PC-9 (cell line): ENCODE measurements at regions not wholly inside any gene's neighbourhood (a gene's known extent, or its start where the extent isn't known, plus 50 kb on each side); places are given as distances from the start of the nearest gene placed in this dataset.

Experiments used
- BruUV-seq: library from RNA; stranded (reverse); fragments of 400-500 nt; replicated peaks from 2 replicates; lab custom pipeline; 2021; lab: Mats Ljungman, UMichigan
- CTCF ChIA-PET: fragments of 300-600 bp; sonication (Branson Sonifier 250); formaldehyde crosslinking; loops from one replicate; lab custom pipeline; 2022; ENCODE audit warnings: antibody characterized with exemption; lab: Charles Lee
- POLR2A ChIA-PET: fragments of 300-600 bp; sonication (Branson Sonifier 250); formaldehyde crosslinking; loops from one replicate; lab custom pipeline; 2022; ENCODE audit warnings: antibody characterized with exemption; ENCODE audit not compliant: unreplicated experiment; lab: Charles Lee
- DNase-seq, 2 experiments: peaks; one replicate each; pipeline versions ENCODE4 v3.0.0 to v3.0.0-alpha.2; 2015 to 2022; ENCODE audit warnings: mixed read lengths in 1 of 2
- H2AFZ ChIP-seq: fragments of 200-600 bp; sonication (generic); 2 replicates; pipeline ENCODE4 v1.8.1; 2017; ENCODE audit warnings: antibody characterized with exemption
- H3F3A ChIP-seq: fragments of 200-600 bp; sonication (generic); 2 replicates; pipeline ENCODE4 v1.8.1; 2017; ENCODE audit warnings: antibody characterized with exemption, mild to moderate bottlenecking, low read depth; ENCODE audit not compliant: insufficient read depth
- H3K27ac ChIP-seq: fragments of 200-600 bp; sonication (generic); 2 replicates; pipeline ENCODE4 v1.6.1; 2016; ENCODE audit warnings: mixed run types
- H3K27me3 ChIP-seq: fragments of 200-600 bp; sonication (generic); 2 replicates; pipeline ENCODE4 v1.6.1; 2016; ENCODE audit warnings: low read depth, mixed run types; ENCODE audit not compliant: insufficient read depth
- H3K36me3 ChIP-seq: fragments of 200-600 bp; sonication (generic); 2 replicates; pipeline ENCODE4 v1.6.1; 2016; ENCODE audit warnings: low read depth, mixed run types
- H3K4me1 ChIP-seq: fragments of 200-600 bp; sonication (generic); replicated peaks from 2 replicates; pipeline ENCODE4 v1.6.1; 2016; ENCODE audit warnings: mixed run types; ENCODE audit not compliant: insufficient read depth
- H3K4me2 ChIP-seq: fragments of 200-600 bp; sonication (generic); 2 replicates; pipeline ENCODE4 v1.6.1; 2017; ENCODE audit warnings: mixed run types
- H3K4me3 ChIP-seq: fragments of 200-600 bp; sonication (generic); 2 replicates; pipeline ENCODE4 v1.6.1; 2016; ENCODE audit warnings: mixed run types
- H3K79me2 ChIP-seq: fragments of 200-600 bp; sonication (generic); 2 replicates; pipeline ENCODE4 v1.6.1; 2017; ENCODE audit warnings: low read depth, mixed run types
- H3K9me2 ChIP-seq: fragments of 200-600 bp; sonication (generic); 2 replicates; pipeline ENCODE4 v1.8.1; 2017; ENCODE audit warnings: mild to moderate bottlenecking; ENCODE audit not compliant: insufficient read depth
- H3K9me3 ChIP-seq: fragments of 200-600 bp; sonication (generic); 2 replicates; pipeline ENCODE4 v1.8.1; 2016; ENCODE audit warnings: low read depth; ENCODE audit not compliant: insufficient read depth
- H4K20me1 ChIP-seq: fragments of 200-600 bp; sonication (generic); 2 replicates; pipeline ENCODE4 v1.8.1; 2017; ENCODE audit not compliant: insufficient read depth
- EZH2 ChIP-seq: fragments of 200-600 bp; sonication (generic); IDR thresholded peaks from 2 replicates; pipeline ENCODE4 v1.8.0; 2017; ENCODE audit warnings: antibody characterized with exemption, low read depth
- intact Hi-C: fragments of 100-400 bp; cut with micrococcal nuclease; formaldehyde crosslinking; loops from one replicate; pipeline ENCODE4 v1.10.0; 2022; ENCODE audit not compliant: unreplicated experiment
- TF ChIP-seq, protein P1 (sequence below): fragments of 200-600 bp; sonication (generic); conservative IDR thresholded peaks from 2 replicates; pipeline ENCODE4 v1.6.1; 2017; ENCODE audit warnings: mixed run types, antibody characterized with exemption, mild to moderate bottlenecking, moderate library complexity

GRCh38 chr14:101215927-101216326 lies 312.4 kb upstream of the RTL1 start:
- intact Hi-C loops = no loop called here
- Histone ChIP-seq H3K27ac (no peak overlapping the region), H3K4me3 (no peak overlapping the region), H3K4me1 (no peaks in the 10 kb centered on the region), H3F3A (no peaks in the 10 kb centered on the region), H3K9me2 (no peaks in the 10 kb centered on the region), H3K36me3 (no peaks in the 10 kb centered on the region), H3K79me2 (no peaks in the 10 kb centered on the region), H4K20me1 (no peaks in the 10 kb centered on the region), H3K9me3 (no peaks in the 10 kb centered on the region), H3K4me2 (no peak overlapping the region), H2AFZ (no peak overlapping the region), H3K27me3 (no peaks in the 10 kb centered on the region)
- TF ChIP-seq, protein P1, sequence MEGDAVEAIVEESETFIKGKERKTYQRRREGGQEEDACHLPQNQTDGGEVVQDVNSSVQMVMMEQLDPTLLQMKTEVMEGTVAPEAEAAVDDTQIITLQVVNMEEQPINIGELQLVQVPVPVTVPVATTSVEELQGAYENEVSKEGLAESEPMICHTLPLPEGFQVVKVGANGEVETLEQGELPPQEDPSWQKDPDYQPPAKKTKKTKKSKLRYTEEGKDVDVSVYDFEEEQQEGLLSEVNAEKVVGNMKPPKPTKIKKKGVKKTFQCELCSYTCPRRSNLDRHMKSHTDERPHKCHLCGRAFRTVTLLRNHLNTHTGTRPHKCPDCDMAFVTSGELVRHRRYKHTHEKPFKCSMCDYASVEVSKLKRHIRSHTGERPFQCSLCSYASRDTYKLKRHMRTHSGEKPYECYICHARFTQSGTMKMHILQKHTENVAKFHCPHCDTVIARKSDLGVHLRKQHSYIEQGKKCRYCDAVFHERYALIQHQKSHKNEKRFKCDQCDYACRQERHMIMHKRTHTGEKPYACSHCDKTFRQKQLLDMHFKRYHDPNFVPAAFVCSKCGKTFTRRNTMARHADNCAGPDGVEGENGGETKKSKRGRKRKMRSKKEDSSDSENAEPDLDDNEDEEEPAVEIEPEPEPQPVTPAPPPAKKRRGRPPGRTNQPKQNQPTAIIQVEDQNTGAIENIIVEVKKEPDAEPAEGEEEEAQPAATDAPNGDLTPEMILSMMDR = no peak
- TF ChIP-seq EZH2 = no peak
- POLR2A ChIA-PET = no interaction called here
- DNase-seq = no peak
- CTCF ChIA-PET = no interaction called here
- BruUV-seq = no TSS peak

- intact Hi-C loops = no loop called here
- no peaks in the 10 kb centered on the region for H3F3A ChIP-seq
- no peaks in the 10 kb centered on the region for H3K9me2 ChIP-seq
- no peak overlapping the region for H3K4me2 ChIP-seq
- H3K4me3 ChIP-seq = no peak overlapping the region
- ChIA-PET CTCF (no interaction called here), POLR2A (no interaction called here)
- no peak overlapping the region for H3K27ac ChIP-seq
- no peaks in the 10 kb centered on the region for H3K9me3 ChIP-seq
- H2AFZ ChIP-seq = no peak overlapping the region
- BruUV-seq = no TSS peak
- DNase-seq = no peak
- no peaks in the 10 kb centered on the region for H3K27me3 ChIP-seq
- TF ChIP-seq EZH2 = no peak
- TF ChIP-seq, protein P1 = no peak
- H3K36me3 ChIP-seq = no peaks in the 10 kb centered on the region
- H3K79me2 ChIP-seq = no peaks in the 10 kb centered on the region
- no peaks in the 10 kb centered on the region for H3K4me1 ChIP-seq
- no peaks in the 10 kb centered on the region for H4K20me1 ChIP-seq
These were observed 313.0 kb upstream of the RTL1 start for GRCh38 chr14:101216366-101217079.

DNA sequence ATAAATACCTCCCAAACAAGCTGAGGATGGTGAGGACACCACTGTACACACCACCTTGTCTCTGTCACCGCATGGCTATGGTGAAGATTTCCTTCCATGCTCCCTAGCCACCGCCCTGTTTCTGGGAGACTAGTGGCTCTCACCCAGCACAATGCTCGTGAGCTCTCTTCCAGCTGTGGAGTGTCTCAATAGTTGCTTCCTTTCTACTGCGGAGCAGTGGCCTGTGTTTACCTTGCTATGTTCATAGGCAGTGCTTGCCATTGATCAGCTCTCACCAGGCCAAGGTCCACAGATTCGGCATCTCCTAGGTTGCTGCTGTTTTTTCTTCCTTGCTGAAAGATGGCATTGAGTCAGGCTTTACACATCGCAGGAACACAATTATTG lies 313.6 kb upstream of the RTL1 start:
- Histone ChIP-seq H3K4me3 (no peak overlapping the region), H3K4me1 (no peaks in the 10 kb centered on the region), H3K27ac (no peak overlapping the region), H4K20me1 (no peaks in the 10 kb centered on the region), H2AFZ (no peak overlapping the region), H3K36me3 (no peaks in the 10 kb centered on the region), H3K27me3 (no peaks in the 10 kb centered on the region), H3K9me2 (no peaks in the 10 kb centered on the region), H3K79me2 (no peaks in the 10 kb centered on the region), H3K9me3 (no peaks in the 10 kb centered on the region), H3F3A (no peaks in the 10 kb centered on the region), H3K4me2 (no peak overlapping the region)
- POLR2A ChIA-PET = no interaction called here
- BruUV-seq = no TSS peak
- TF ChIP-seq, protein P1 = no peak
- intact Hi-C loops = no loop called here
- no peak for DNase-seq
- CTCF ChIA-PET = no interaction called here
